RKO (cell line): ENCODE measurements at regions not wholly inside any gene's neighbourhood (a gene's known extent, or its start where the extent isn't known, plus 50 kb on each side); places are given as distances from the start of the nearest gene placed in this dataset.
"Not testable (repeated sequence)": the region's sequence is repeated elsewhere in the genome, so short reads cannot be mapped to it uniquely, and the experiment has no call there.

Source experiments
- DNase-seq: peaks from one replicate; pipeline ENCODE4 v3.0.0-alpha.2; 2016; ENCODE audit warnings: low spot score

GRCh38 chrX:25141684-25142083, 125.9 kb upstream of the ARX start:
- no peak for DNase-seq

GRCh38 chrX:25131055-25131454, 115.3 kb upstream of the ARX start:
- peak; percentile 67 for DNase-seq

- no peak for DNase-seq
Observed at GRCh38 chrX:25130619-25131018, 114.9 kb upstream of the ARX start.

- DNase-seq = no peak
Observed at GRCh38 chrX:25125483-25125882, 109.7 kb upstream of the ARX start.

GRCh38 chrX:25124391-25124790, 108.6 kb upstream of the ARX start:
- no peak for DNase-seq

GRCh38 chrX:25112156-25112555, 96.4 kb upstream of the ARX start:
- DNase-seq = no peak

- no peak for DNase-seq
Observed at GRCh38 chrX:25108481-25108880, 92.7 kb upstream of the ARX start.

- no peak for DNase-seq
Observed at GRCh38 chrX:25105221-25105620, 89.5 kb upstream of the ARX start.

- no peak for DNase-seq
Observed at GRCh38 chrX:25096522-25097045, 80.8 kb upstream of the ARX start.

GRCh38 chrX:25091152-25091551, 75.4 kb upstream of the ARX start:
- DNase-seq = not testable (repeated sequence)

- DNase-seq = no peak
Observed at GRCh38 chrX:25084446-25084845, 68.7 kb upstream of the ARX start.

- DNase-seq = peak; percentile 61
Observed at GRCh38 chrX:25083661-25084060, 67.9 kb upstream of the ARX start.

GRCh38 chrX:25079020-25079419, 63.3 kb upstream of the ARX start:
- DNase-seq = no peak

- DNase-seq = no peak
Observed at GRCh38 chrX:25076941-25077500, 61.3 kb upstream of the ARX start.

GRCh38 chrX:25072247-25072646, 56.5 kb upstream of the ARX start:
- DNase-seq = no peak

GRCh38 chrX:25070038-25070437, 54.3 kb upstream of the ARX start:
- DNase-seq = no peak

- DNase-seq = no peak
Observed at GRCh38 chrX:25069209-25069608, 53.4 kb upstream of the ARX start.

- no peak for DNase-seq
Observed at GRCh38 chrX:25068340-25068739, 52.6 kb upstream of the ARX start.

GRCh38 chrX:25067271-25068172, 51.8 kb upstream of the ARX start:
- no peak for DNase-seq

- DNase-seq = no peak
Observed at GRCh38 chrX:25066131-25066530, 50.4 kb upstream of the ARX start.
